ENCODE measurements at regions not wholly inside any gene's neighbourhood (a gene's known extent, or its start where the extent isn't known, plus 50 kb on each side); places are given as distances from the start of the nearest gene placed in this dataset.

GRCh38 chr15:57767481-57767880, 61.0 kb downstream of the POLR2M start:
- WGBS = 86% methylated on average over 2 of the region's 2 CpGs
- H3K4me1 ChIP-seq = no peaks in the 10 kb centered on the region
- no peak for DNase-seq (ENCODE audit: low spot score in 2 of 2)
- no peak overlapping the region for H3K4me3 ChIP-seq
- no peaks in the 10 kb centered on the region for H3K27me3 ChIP-seq
- H3K27ac ChIP-seq = no peak overlapping the region
- no peak for TF ChIP-seq EP300 (IDR thresholded peaks at IDR 0.05)
- TF ChIP-seq CTCF (IDR thresholded peaks at IDR 0.05) = no peak
- no peak for TF ChIP-seq POLR2AphosphoS5 (IDR thresholded peaks at IDR 0.05)
- TF ChIP-seq POLR2A (IDR thresholded peaks at IDR 0.05) = no peak
- H3K36me3 ChIP-seq = no peaks in the 10 kb centered on the region
- no peaks in the 10 kb centered on the region for H3K9me3 ChIP-seq

GRCh38 chr15:57769266-57769665, 62.8 kb downstream of the POLR2M start:
- Histone ChIP-seq H3K27ac (no peak overlapping the region), H3K36me3 (no peaks in the 10 kb centered on the region), H3K4me1 (no peaks in the 10 kb centered on the region), H3K4me3 (no peak overlapping the region), H3K27me3 (no peaks in the 10 kb centered on the region), H3K9me3 (no peaks in the 10 kb centered on the region)
- no peak for DNase-seq (ENCODE audit: low spot score in 2 of 2)
- TF ChIP-seq CTCF (IDR thresholded peaks at IDR 0.05) (no peak), POLR2A (IDR thresholded peaks at IDR 0.05) (no peak), POLR2AphosphoS5 (IDR thresholded peaks at IDR 0.05) (no peak), EP300 (IDR thresholded peaks at IDR 0.05) (no peak)
- WGBS = 75% methylated on average over 12 of the region's 12 CpGs

GRCh38 chr15:57770495-57770894, 64.0 kb downstream of the POLR2M start:
- DNase-seq (ENCODE audit: low spot score in 2 of 2) = no peak
- WGBS = 86% methylated on average over 3 of the region's 3 CpGs
- H3K4me1 ChIP-seq = no peaks in the 10 kb centered on the region

GRCh38 chr15:57772223-57772957, 65.9 kb downstream of the POLR2M start:
- Histone ChIP-seq H3K36me3 (no peaks in the 10 kb centered on the region), H3K27ac (no peak overlapping the region), H3K27me3 (no peaks in the 10 kb centered on the region), H3K4me3 (no peak overlapping the region), H3K4me1 (no peaks in the 10 kb centered on the region), H3K9me3 (no peaks in the 10 kb centered on the region)
- 84% methylated on average over 7 of the region's 7 CpGs for WGBS
- TF ChIP-seq CTCF (IDR thresholded peaks at IDR 0.05) (no peak), POLR2AphosphoS5 (IDR thresholded peaks at IDR 0.05) (no peak), EP300 (IDR thresholded peaks at IDR 0.05) (no peak), POLR2A (IDR thresholded peaks at IDR 0.05) (no peak)
- DNase-seq (ENCODE audit: low spot score in 2 of 2) = no peak

More at GRCh38 chr15:57770495-57770894, 64.0 kb downstream of the POLR2M start:
- Histone ChIP-seq H3K27ac (no peak overlapping the region), H3K4me3 (no peak overlapping the region), H3K27me3 (no peaks in the 10 kb centered on the region), H3K9me3 (no peaks in the 10 kb centered on the region), H3K36me3 (no peaks in the 10 kb centered on the region)
- TF ChIP-seq CTCF (IDR thresholded peaks at IDR 0.05) (no peak), POLR2A (IDR thresholded peaks at IDR 0.05) (no peak), POLR2AphosphoS5 (IDR thresholded peaks at IDR 0.05) (no peak), EP300 (IDR thresholded peaks at IDR 0.05) (no peak)

- Histone ChIP-seq H3K27ac (no peak overlapping the region), H3K36me3 (no peaks in the 10 kb centered on the region), H3K4me1 (no peaks in the 10 kb centered on the region), H3K4me3 (no peak overlapping the region), H3K27me3 (no peaks in the 10 kb centered on the region), H3K9me3 (no peaks in the 10 kb centered on the region)
- no peak for TF ChIP-seq CTCF (IDR thresholded peaks at IDR 0.05)
- no peak for TF ChIP-seq POLR2AphosphoS5 (IDR thresholded peaks at IDR 0.05)
- no peak for TF ChIP-seq EP300 (IDR thresholded peaks at IDR 0.05)
- TF ChIP-seq POLR2A (IDR thresholded peaks at IDR 0.05) = no peak
- WGBS = 97% methylated on average over 2 of the region's 2 CpGs
- no peak for DNase-seq (ENCODE audit: low spot score in 2 of 2)
Measured at GRCh38 chr15:57773051-57773450, 66.5 kb downstream of the POLR2M start.
